ENCODE measurements at regions not wholly inside any gene's neighbourhood (a gene's known extent, or its start where the extent isn't known, plus 50 kb on each side); places are given as distances from the start of the nearest gene placed in this dataset.

DNA sequence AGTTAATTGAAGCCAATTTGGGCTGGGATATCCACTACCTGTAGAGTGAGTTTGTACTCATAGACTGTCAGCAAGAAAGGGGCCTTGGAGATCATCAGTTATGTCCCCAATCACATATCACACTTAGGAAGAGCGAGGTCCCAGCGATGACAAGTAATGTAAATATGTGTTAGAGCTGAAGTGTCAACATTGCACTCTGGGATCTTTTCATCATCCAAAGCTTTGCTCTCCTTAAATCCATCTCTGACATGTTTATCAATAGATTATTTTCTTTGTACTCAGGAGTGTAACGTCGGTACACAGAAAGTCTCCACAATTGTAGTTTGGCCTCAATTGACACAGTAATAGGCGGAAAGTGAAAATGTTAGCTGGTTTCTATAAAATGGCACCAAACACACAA lies 113.7 kb upstream of the TPRG1 start:
- 93% methylated on average over 5 of the region's 5 CpGs for WGBS, 2 donors
- Histone ChIP-seq H3K4me1 (no peaks in the 10 kb centered on the region), H3K36me3 (no peaks in the 10 kb centered on the region), H3K27me3 (no peaks in the 10 kb centered on the region), H3K4me3 (replicated peaks in 1 of 3) (no peak overlapping the region), H3K27ac (no peak overlapping the region), H3K9me3 (no peaks in the 10 kb centered on the region)
- intact Hi-C loops (cut with DNase I): no loop called here
- no peak for DNase-seq
- no peak for TF ChIP-seq POLR2A (IDR thresholded peaks at IDR 0.05)
- TF ChIP-seq, protein P1, sequence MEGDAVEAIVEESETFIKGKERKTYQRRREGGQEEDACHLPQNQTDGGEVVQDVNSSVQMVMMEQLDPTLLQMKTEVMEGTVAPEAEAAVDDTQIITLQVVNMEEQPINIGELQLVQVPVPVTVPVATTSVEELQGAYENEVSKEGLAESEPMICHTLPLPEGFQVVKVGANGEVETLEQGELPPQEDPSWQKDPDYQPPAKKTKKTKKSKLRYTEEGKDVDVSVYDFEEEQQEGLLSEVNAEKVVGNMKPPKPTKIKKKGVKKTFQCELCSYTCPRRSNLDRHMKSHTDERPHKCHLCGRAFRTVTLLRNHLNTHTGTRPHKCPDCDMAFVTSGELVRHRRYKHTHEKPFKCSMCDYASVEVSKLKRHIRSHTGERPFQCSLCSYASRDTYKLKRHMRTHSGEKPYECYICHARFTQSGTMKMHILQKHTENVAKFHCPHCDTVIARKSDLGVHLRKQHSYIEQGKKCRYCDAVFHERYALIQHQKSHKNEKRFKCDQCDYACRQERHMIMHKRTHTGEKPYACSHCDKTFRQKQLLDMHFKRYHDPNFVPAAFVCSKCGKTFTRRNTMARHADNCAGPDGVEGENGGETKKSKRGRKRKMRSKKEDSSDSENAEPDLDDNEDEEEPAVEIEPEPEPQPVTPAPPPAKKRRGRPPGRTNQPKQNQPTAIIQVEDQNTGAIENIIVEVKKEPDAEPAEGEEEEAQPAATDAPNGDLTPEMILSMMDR (IDR thresholded peaks at IDR 0.05): no peak

DNA sequence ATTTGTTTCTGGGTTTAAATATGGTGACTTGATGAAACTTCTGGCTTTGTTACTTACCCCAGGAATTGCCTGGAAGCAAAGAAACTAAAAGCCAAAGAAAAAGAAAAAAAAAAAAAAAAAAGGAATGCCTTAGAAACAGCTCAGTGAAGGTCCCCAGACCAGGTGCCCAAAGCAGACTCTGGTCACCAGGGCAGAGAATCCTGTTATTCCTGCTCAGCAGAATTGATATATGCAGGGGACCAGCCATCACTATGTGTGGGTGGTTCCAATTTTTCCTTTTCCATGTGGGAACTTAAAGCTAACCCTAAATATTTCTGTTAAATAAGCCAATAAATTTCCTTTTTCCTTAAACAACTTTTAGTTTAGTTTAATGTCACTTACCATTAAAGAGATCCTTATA lies 100.8 kb upstream of the TPRG1 start:
- Histone ChIP-seq H3K4me1 (no peaks in the 10 kb centered on the region), H3K27ac (no peak overlapping the region), H3K36me3 (no peaks in the 10 kb centered on the region), H3K4me3 (replicated peaks in 1 of 3) (no peak overlapping the region), H3K9me3 (no peaks in the 10 kb centered on the region), H3K27me3 (no peaks in the 10 kb centered on the region)
- intact Hi-C loops (cut with DNase I): no loop called here
- TF ChIP-seq, protein P1 (IDR thresholded peaks at IDR 0.05): no peak
- TF ChIP-seq POLR2A (IDR thresholded peaks at IDR 0.05): no peak
- DNase-seq: no peak

DNA sequence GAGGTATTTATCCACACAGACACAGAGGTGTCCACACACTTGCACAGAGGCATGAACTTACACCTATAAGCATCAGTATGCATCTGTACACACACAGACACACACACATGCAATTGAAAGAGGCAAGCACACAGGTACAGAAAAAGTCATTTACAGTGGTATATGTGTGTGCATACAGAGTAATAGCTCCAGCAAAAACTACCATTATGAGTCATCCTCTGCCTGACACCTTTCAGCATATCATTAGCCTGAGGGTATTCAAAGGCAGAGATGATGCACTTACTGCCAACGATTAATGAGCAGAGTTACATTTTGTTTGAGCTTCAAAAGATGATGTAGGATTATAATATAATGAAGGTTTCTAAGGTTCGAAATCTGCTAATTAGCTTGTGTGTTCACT lies 100.3 kb upstream of the TPRG1 start:
- H3K4me1 ChIP-seq: no peaks in the 10 kb centered on the region
- H3K9me3 ChIP-seq: no peaks in the 10 kb centered on the region
- H3K4me3 ChIP-seq (replicated peaks in 1 of 3): no peak overlapping the region
- H3K36me3 ChIP-seq: no peaks in the 10 kb centered on the region
- no peak for DNase-seq
- 90 to 93% methylated on average over 2 of the region's 2 CpGs for WGBS, 2 donors
- no peaks in the 10 kb centered on the region for H3K27me3 ChIP-seq
- intact Hi-C loops (cut with DNase I): no loop called here
- TF ChIP-seq, protein P1 (IDR thresholded peaks at IDR 0.05): no peak
- no peak for TF ChIP-seq POLR2A (IDR thresholded peaks at IDR 0.05)
- no peak overlapping the region for H3K27ac ChIP-seq

- no peaks in the 10 kb centered on the region for H3K36me3 ChIP-seq
- intact Hi-C loops (cut with DNase I): no loop called here
- DNase-seq: no peak
- no peak overlapping the region for H3K4me3 ChIP-seq (replicated peaks in 1 of 3)
- WGBS, 2 donors: 96 to 98% methylated on average over 1 of the region's 1 CpG
- no peak overlapping the region for H3K27ac ChIP-seq
- no peaks in the 10 kb centered on the region for H3K9me3 ChIP-seq
- no peaks in the 10 kb centered on the region for H3K27me3 ChIP-seq
- H3K4me1 ChIP-seq: no peaks in the 10 kb centered on the region
- TF ChIP-seq, protein P1 (IDR thresholded peaks at IDR 0.05): no peak
- TF ChIP-seq POLR2A (IDR thresholded peaks at IDR 0.05): no peak
Observed at GRCh38 chr3:189076449-189076848, 95.3 kb upstream of the TPRG1 start.

GRCh38 chr3:189080745-189081144 lies 91.0 kb upstream of the TPRG1 start:
- 72 to 80% methylated on average over 2 of the region's 2 CpGs for WGBS, 2 donors
- no peak for TF ChIP-seq POLR2A (IDR thresholded peaks at IDR 0.05)
- TF ChIP-seq, protein P1 (IDR thresholded peaks at IDR 0.05): no peak
- H3K27ac ChIP-seq: no peak overlapping the region
- no peaks in the 10 kb centered on the region for H3K9me3 ChIP-seq
- H3K4me3 ChIP-seq (replicated peaks in 1 of 3): no peak overlapping the region
- H3K27me3 ChIP-seq: no peaks in the 10 kb centered on the region
- H3K4me1 ChIP-seq: no peaks in the 10 kb centered on the region
- DNase-seq: no peak
- intact Hi-C loops (cut with DNase I): no loop called here
- H3K36me3 ChIP-seq: no peaks in the 10 kb centered on the region
